Activated B cell treated with CpG ODN at 0.5 μM for 24 hours (primary cell): ENCODE measurements at regions not wholly inside any gene's neighbourhood (a gene's known extent, or its start where the extent isn't known, plus 50 kb on each side); places are given as distances from the start of the nearest gene placed in this dataset.

Source experiments
- ATAC-seq: fragments of 200-7000 bp; cut with Tn5 transposase; one replicate; pipeline ENCODE4 v1.10.0; 2021; ENCODE audit warnings: low read depth, mild to moderate bottlenecking, moderate library complexity
- CTCF ChIA-PET: fragments of 350-600 bp; sonication (Branson Sonifier 250); formaldehyde crosslinking; loops from one replicate; lab custom pipeline; 2021; ENCODE audit warnings: antibody characterized with exemption; lab: Charles Lee
- POLR2A ChIA-PET: fragments of 350-600 bp; sonication (Branson Sonifier 250); formaldehyde crosslinking; loops from one replicate; lab custom pipeline; 2021; ENCODE audit warnings: antibody characterized with exemption; lab: Charles Lee
- DNase-seq: peaks from one replicate; pipeline ENCODE4 v3.0.0; 2022
- H3K27ac Mint-ChIP-seq: one replicate; pipeline ENCODE4 v1.8.0; 2020; ENCODE audit warnings: mixed read lengths
- H3K27me3 Mint-ChIP-seq: one replicate; pipeline ENCODE4 v1.8.0; 2021; ENCODE audit warnings: mixed read lengths
- H3K36me3 Mint-ChIP-seq: one replicate; pipeline ENCODE4 v1.8.0; 2021; ENCODE audit warnings: low read depth, mixed read lengths
- H3K4me1 Mint-ChIP-seq: one replicate; pipeline ENCODE4 v1.8.0; 2021; ENCODE audit warnings: mixed read lengths
- H3K4me3 Mint-ChIP-seq: one replicate; pipeline ENCODE4 v1.8.0; 2020; ENCODE audit warnings: mild to moderate bottlenecking, mixed read lengths
- H3K9me3 Mint-ChIP-seq: one replicate; pipeline ENCODE4 v1.8.0; 2020; ENCODE audit warnings: mixed read lengths
- CTCF ChIP-seq: fragments of 200-600 bp; IDR thresholded peaks from one replicate; pipeline ENCODE4 v1.8.0; 2022; ENCODE audit warnings: antibody characterized with exemption, mild to moderate bottlenecking
- intact Hi-C: fragments of 100-400 bp; cut with micrococcal nuclease; formaldehyde crosslinking; loops from one replicate; pipeline ENCODE4 v1.15.1; 2024

GRCh38 chr18:41769265-41769664 lies 185.8 kb upstream of the PIK3C3 start:
- DNase-seq: no peak
- ChIA-PET POLR2A (no interaction called here), CTCF (no interaction called here)
- no peaks in the 10 kb centered on the region for H3K4me1 Mint-ChIP-seq
- H3K4me3 Mint-ChIP-seq: no peak overlapping the region
- no peaks in the 10 kb centered on the region for H3K36me3 Mint-ChIP-seq
- H3K9me3 Mint-ChIP-seq: no peaks in the 10 kb centered on the region
- no peaks in the 10 kb centered on the region for H3K27me3 Mint-ChIP-seq
- intact Hi-C loops: no loop called here
- no peak overlapping the region for H3K27ac Mint-ChIP-seq
- ATAC-seq: no peak
- TF ChIP-seq CTCF: no peak

DNA sequence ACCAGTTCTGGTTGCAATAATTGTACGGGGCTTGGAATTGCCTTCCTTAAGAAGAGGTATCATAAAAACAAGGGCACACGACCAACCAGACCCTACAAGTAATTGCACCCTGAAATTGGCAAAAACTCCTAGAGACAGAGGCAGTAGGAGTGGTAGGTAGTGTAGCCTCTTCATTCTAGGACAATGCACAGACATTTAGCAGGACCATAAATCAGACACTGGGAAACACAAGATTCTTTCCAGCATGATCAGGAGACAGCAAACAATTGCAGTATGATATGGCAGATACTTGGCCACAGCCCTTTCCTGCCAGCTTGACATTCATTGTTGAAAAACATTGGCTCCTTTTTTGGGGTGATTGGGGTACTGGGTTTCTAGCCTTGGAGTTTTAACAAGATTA lies 186.6 kb upstream of the PIK3C3 start:
- no peaks in the 10 kb centered on the region for H3K4me1 Mint-ChIP-seq

DNA sequence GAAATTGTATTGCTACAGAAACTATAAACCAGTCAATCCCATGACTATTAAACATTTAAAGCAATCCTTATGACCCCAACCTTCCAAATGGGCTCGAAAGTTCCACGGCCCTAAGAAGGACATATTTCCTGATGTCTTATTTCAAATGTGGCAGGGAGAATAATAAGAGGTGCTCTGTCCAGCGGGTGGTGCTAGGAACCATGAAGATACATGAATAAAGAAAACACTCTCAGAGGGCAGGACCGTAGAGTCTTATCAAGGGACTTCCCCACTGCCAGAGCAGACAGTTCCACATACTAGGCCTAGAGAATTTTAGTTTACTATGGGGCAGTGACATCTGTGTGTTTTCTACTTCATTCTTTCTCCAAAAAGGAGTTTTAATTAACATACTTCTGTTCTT lies 187.1 kb upstream of the PIK3C3 start:
- no peaks in the 10 kb centered on the region for H3K9me3 Mint-ChIP-seq
- no peak overlapping the region for H3K27ac Mint-ChIP-seq
- no peaks in the 10 kb centered on the region for H3K27me3 Mint-ChIP-seq
- CTCF ChIA-PET: no interaction called here
- ATAC-seq: no peak
- no peak for TF ChIP-seq CTCF
- no peaks in the 10 kb centered on the region for H3K4me1 Mint-ChIP-seq
- H3K36me3 Mint-ChIP-seq: no peaks in the 10 kb centered on the region
- POLR2A ChIA-PET: no interaction called here
- no peak overlapping the region for H3K4me3 Mint-ChIP-seq
- no peak for DNase-seq
- intact Hi-C loops: no loop called here

More for the DNA sequence above, 186.6 kb upstream of the PIK3C3 start:
- no peaks in the 10 kb centered on the region for H3K36me3 Mint-ChIP-seq
- no peak for TF ChIP-seq CTCF
- intact Hi-C loops: no loop called here
- H3K27ac Mint-ChIP-seq: no peak overlapping the region
- no peaks in the 10 kb centered on the region for H3K27me3 Mint-ChIP-seq
- no peak for ATAC-seq
- POLR2A ChIA-PET: no interaction called here
- no peak for DNase-seq
- H3K9me3 Mint-ChIP-seq: no peaks in the 10 kb centered on the region
- no peak overlapping the region for H3K4me3 Mint-ChIP-seq
- CTCF ChIA-PET: no interaction called here

- ATAC-seq (no peak), DNase-seq (no peak)
- TF ChIP-seq CTCF: no peak
- Mint-ChIP-seq H3K4me3 (no peak overlapping the region), H3K9me3 (no peaks in the 10 kb centered on the region), H3K36me3 (no peaks in the 10 kb centered on the region), H3K27me3 (no peaks in the 10 kb centered on the region), H3K27ac (no peak overlapping the region), H3K4me1 (no peaks in the 10 kb centered on the region)
- intact Hi-C loops: no loop called here
- ChIA-PET POLR2A (no interaction called here), CTCF (no interaction called here)
Measured at GRCh38 chr18:41765460-41765859, 189.6 kb upstream of the PIK3C3 start.

GRCh38 chr18:41763361-41763760 lies 191.7 kb upstream of the PIK3C3 start:
- intact Hi-C loops: no loop called here
- Mint-ChIP-seq H3K4me1 (no peaks in the 10 kb centered on the region), H3K27me3 (no peaks in the 10 kb centered on the region), H3K27ac (no peak overlapping the region), H3K4me3 (no peak overlapping the region), H3K9me3 (no peaks in the 10 kb centered on the region), H3K36me3 (no peaks in the 10 kb centered on the region)
- ChIA-PET CTCF (no interaction called here), POLR2A (no interaction called here)
- TF ChIP-seq CTCF: no peak
- no peak for ATAC-seq
- no peak for DNase-seq
